Tibial nerve (tissue), 4 donors: ENCODE measurements at regions not wholly inside any gene's neighbourhood (a gene's known extent, or its start where the extent isn't known, plus 50 kb on each side); places are given as distances from the start of the nearest gene placed in this dataset.

Source experiments
- DNase-seq, 2 donors: peaks; one replicate each; pipeline ENCODE4 v3.0.0-alpha.2; 2019; ENCODE audit warnings: low spot score in 2 of 2
- H3K27ac ChIP-seq, 4 donors: fragments of 200-600 bp; sonication (generic) in 3 of 4; one replicate each; pipeline ENCODE4 v1.5.1; 2017 to 2019; ENCODE audit warnings: mild to moderate bottlenecking in 1 of 4
- H3K27me3 ChIP-seq, 2 donors: fragments of 200-600 bp; sonication (generic) in 1 of 2; one replicate each; pipeline versions ENCODE4 v1.5.1 to v1.6.0; 2017 to 2019
- H3K36me3 ChIP-seq, 3 donors: fragments of 200-600 bp; sonication (generic); one replicate each; pipeline ENCODE4 v1.5.1; 2018 to 2019
- H3K4me1 ChIP-seq, 4 donors: fragments of 200-600 bp; sonication (generic) in 3 of 4; one replicate each; pipeline ENCODE4 v1.5.1; 2017 to 2019
- H3K4me3 ChIP-seq, 4 donors: fragments of 200-600 bp; sonication (generic) in 3 of 4; one replicate each; pipeline ENCODE4 v1.5.1; 2017 to 2019; ENCODE audit warnings: mild to moderate bottlenecking in 1 of 4, moderate library complexity in 1 of 4
- H3K9me3 ChIP-seq, 4 donors: fragments of 200-600 bp; sonication (generic) in 3 of 4; one replicate each; pipeline ENCODE4 v1.5.1; 2017 to 2019
- CTCF ChIP-seq, 5 experiments: fragments of 200-600 bp in 3 of 5; fragments of 450-650 bp in 2 of 5; sonication (generic) in 3 of 5; IDR thresholded peaks; one replicate each; pipeline ENCODE4 v1.5.1; 2016 to 2019; ENCODE audit warnings: antibody characterized with exemption in 5 of 5, mild to moderate bottlenecking in 3 of 5, moderate library complexity in 2 of 5
- EP300 ChIP-seq, 2 donors: sonication (generic); formaldehyde crosslinking; IDR thresholded peaks; one replicate each; pipeline ENCODE4 v1.6.1; 2017; ENCODE audit warnings: antibody characterized with exemption in 2 of 2, mild to moderate bottlenecking in 1 of 2
- POLR2A ChIP-seq, 2 donors: fragments of 450-650 bp; IDR thresholded peaks; one replicate each; pipeline ENCODE4 v1.6.1; 2017; ENCODE audit warnings: antibody characterized with exemption in 2 of 2, mild to moderate bottlenecking in 2 of 2, moderate library complexity in 2 of 2
- WGBS, 2 donors: methylation state at CpG; one replicate each; pipeline ENCODE4 v1.1.5; 2018; 5-methylcytosine and 5-hydroxymethylcytosine counted together

- H3K9me3 ChIP-seq: no peaks in the 10 kb centered on the region
- H3K27me3 ChIP-seq: no peaks in the 10 kb centered on the region
- no peak overlapping the region for H3K27ac ChIP-seq
- H3K4me1 ChIP-seq: no peaks in the 10 kb centered on the region
- TF ChIP-seq POLR2A (IDR thresholded peaks at IDR 0.05) (no peak), CTCF (IDR thresholded peaks at IDR 0.05) (no peak), EP300 (IDR thresholded peaks at IDR 0.05) (no peak)
- H3K4me3 ChIP-seq: no peak overlapping the region
- no peaks in the 10 kb centered on the region for H3K36me3 ChIP-seq
- DNase-seq: no peak
- 39 to 50% methylated on average over 2 of the region's 2 CpGs for WGBS, 2 donors
These were observed 480.3 kb downstream of the MEIS1 start for GRCh38 chr2:66915237-66915636.

- no peaks in the 10 kb centered on the region for H3K4me1 ChIP-seq
- no peak overlapping the region for H3K27ac ChIP-seq
- TF ChIP-seq CTCF (IDR thresholded peaks at IDR 0.05) (no peak), EP300 (IDR thresholded peaks at IDR 0.05) (no peak), POLR2A (IDR thresholded peaks at IDR 0.05) (no peak)
- no peak overlapping the region for H3K4me3 ChIP-seq
- H3K27me3 ChIP-seq: no peaks in the 10 kb centered on the region
- no peaks in the 10 kb centered on the region for H3K9me3 ChIP-seq
- H3K36me3 ChIP-seq: no peaks in the 10 kb centered on the region
- 35 to 57% methylated on average over 1 of the region's 1 CpG for WGBS, 2 donors
- DNase-seq: no peak
These were observed 477.8 kb upstream of the ETAA1 start for GRCh38 chr2:66919286-66919685.

GRCh38 chr2:66920415-66920814, 476.7 kb upstream of the ETAA1 start:
- Histone ChIP-seq H3K27ac (no peak overlapping the region), H3K4me3 (no peak overlapping the region), H3K36me3 (no peaks in the 10 kb centered on the region), H3K4me1 (no peaks in the 10 kb centered on the region), H3K9me3 (no peaks in the 10 kb centered on the region), H3K27me3 (no peaks in the 10 kb centered on the region)
- no peak for DNase-seq
- WGBS, 2 donors: 73 to 76% methylated on average over 2 of the region's 2 CpGs
- TF ChIP-seq POLR2A (IDR thresholded peaks at IDR 0.05): no peak
- TF ChIP-seq EP300 (IDR thresholded peaks at IDR 0.05): no peak
- no peak for TF ChIP-seq CTCF (IDR thresholded peaks at IDR 0.05)

- no peak for TF ChIP-seq CTCF (IDR thresholded peaks at IDR 0.05)
- no peak for TF ChIP-seq POLR2A (IDR thresholded peaks at IDR 0.05)
- TF ChIP-seq EP300 (IDR thresholded peaks at IDR 0.05): no peak
- no peak overlapping the region for H3K27ac ChIP-seq
- no peaks in the 10 kb centered on the region for H3K9me3 ChIP-seq
- DNase-seq: no peak
- no peaks in the 10 kb centered on the region for H3K36me3 ChIP-seq
- 80 to 96% methylated on average over 1 of the region's 1 CpG for WGBS, 2 donors
- no peak overlapping the region for H3K4me3 ChIP-seq
- H3K4me1 ChIP-seq: peaks cover 0 to 3% (median 0%) of the 10 kb centered on the region in 4 donors
- H3K27me3 ChIP-seq: no peaks in the 10 kb centered on the region
These were observed 472.0 kb upstream of the ETAA1 start for GRCh38 chr2:66925128-66925527.

- no peaks in the 10 kb centered on the region for H3K9me3 ChIP-seq
- no peak overlapping the region for H3K4me3 ChIP-seq
- WGBS, 2 donors: 86 to 88% methylated on average over 6 of the region's 6 CpGs
- H3K27me3 ChIP-seq: no peaks in the 10 kb centered on the region
- no peaks in the 10 kb centered on the region for H3K36me3 ChIP-seq
- H3K4me1 ChIP-seq: peaks cover 0 to 6% (median 0%) of the 10 kb centered on the region in 4 donors
- no peak for TF ChIP-seq EP300 (IDR thresholded peaks at IDR 0.05)
- no peak for TF ChIP-seq CTCF (IDR thresholded peaks at IDR 0.05)
- no peak for TF ChIP-seq POLR2A (IDR thresholded peaks at IDR 0.05)
- H3K27ac ChIP-seq: no peak overlapping the region
- DNase-seq: no peak
These were observed 470.5 kb upstream of the ETAA1 start for GRCh38 chr2:66926594-66927112.
